Mucosa of rectum (tissue), 2 donors: ENCODE measurements at regions not wholly inside any gene's neighbourhood (a gene's known extent, or its start where the extent isn't known, plus 50 kb on each side); places are given as distances from the start of the nearest gene placed in this dataset.

Source experiments
- H3K27ac ChIP-seq, 2 donors: one replicate each; pipeline ENCODE4 v1.7.0; 2013; ENCODE audit warnings: inconsistent platforms in 2 of 2, low read depth in 2 of 2, low read length in 2 of 2
- H3K27me3 ChIP-seq, 2 donors: one replicate each; pipeline ENCODE4 v1.7.0; 2013; ENCODE audit warnings: low read length in 2 of 2; ENCODE audit not compliant: control insufficient read depth in 2 of 2, insufficient read depth in 2 of 2
- H3K36me3 ChIP-seq, 2 donors: one replicate each; pipeline ENCODE4 v1.7.0; 2013; ENCODE audit warnings: low read length in 2 of 2; ENCODE audit not compliant: control insufficient read depth in 2 of 2, insufficient read depth in 2 of 2
- H3K4me1 ChIP-seq, 2 donors: one replicate each; pipeline ENCODE4 v1.7.0; 2013; ENCODE audit warnings: low read length in 2 of 2, mild to moderate bottlenecking in 1 of 2; ENCODE audit not compliant: control insufficient read depth in 2 of 2, insufficient read depth in 2 of 2
- H3K4me3 ChIP-seq, 2 donors: one replicate each; pipeline ENCODE4 v1.7.0; 2013; ENCODE audit warnings: low read length in 2 of 2
- H3K9ac ChIP-seq, 2 donors: one replicate each; pipeline ENCODE4 v1.7.0; 2013; ENCODE audit warnings: low read length in 2 of 2, low read depth in 1 of 2, mild to moderate bottlenecking in 1 of 2
- H3K9me3 ChIP-seq, 2 donors: one replicate each; pipeline ENCODE4 v1.7.0; 2013; ENCODE audit warnings: low read length in 2 of 2; ENCODE audit not compliant: control insufficient read depth in 2 of 2
- donor health status: healthy.
- donor health status: Normal muscosa, but diverticular disease.

- Histone ChIP-seq H3K27me3 (no peaks in the 10 kb centered on the region), H3K9me3 (no peaks in the 10 kb centered on the region), H3K36me3 (no peaks in the 10 kb centered on the region), H3K4me3 (no peak overlapping the region), H3K9ac (no peak overlapping the region), H3K27ac (no peak overlapping the region), H3K4me1 (no peaks in the 10 kb centered on the region)
Measured at GRCh38 chr4:41480896-41481311, 57.1 kb upstream of the LIMCH1 start.

- Histone ChIP-seq H3K27ac (no peak overlapping the region), H3K4me3 (no peak overlapping the region), H3K9me3 (no peaks in the 10 kb centered on the region), H3K9ac (no peak overlapping the region), H3K27me3 (no peaks in the 10 kb centered on the region), H3K4me1 (no peaks in the 10 kb centered on the region), H3K36me3 (no peaks in the 10 kb centered on the region)
Measured at GRCh38 chr4:41483771-41484170, 54.2 kb upstream of the LIMCH1 start.

- Histone ChIP-seq H3K9ac (no peak overlapping the region), H3K27ac (no peak overlapping the region), H3K4me3 (no peak overlapping the region), H3K36me3 (no peaks in the 10 kb centered on the region), H3K9me3 (no peaks in the 10 kb centered on the region), H3K4me1 (no peaks in the 10 kb centered on the region), H3K27me3 (no peaks in the 10 kb centered on the region)
Measured at GRCh38 chr4:41485041-41485440, 52.9 kb upstream of the LIMCH1 start.

GRCh38 chr4:41487868-41488440, 50.0 kb upstream of the LIMCH1 start:
- Histone ChIP-seq H3K9me3 (no peaks in the 10 kb centered on the region), H3K36me3 (no peaks in the 10 kb centered on the region), H3K4me1 (no peaks in the 10 kb centered on the region), H3K9ac (no peak overlapping the region), H3K27ac (no peak overlapping the region), H3K27me3 (no peaks in the 10 kb centered on the region), H3K4me3 (no peak overlapping the region)
